SK-N-SH (cell line): ENCODE measurements at regions not wholly inside any gene's neighbourhood (a gene's known extent, or its start where the extent isn't known, plus 50 kb on each side); places are given as distances from the start of the nearest gene placed in this dataset.

ENCODE experiments used
- CTCF ChIA-PET: fragments of 300-600, 350-600 bp; formaldehyde crosslinking; extraction: SDS; loops from one replicate; lab custom pipeline; 2021; lab: Yijun Ruan, JAX
- POLR2A ChIA-PET: fragments of 350-600 bp; sonication (Branson Sonifier 250); formaldehyde crosslinking; extraction: SDS; loops from one replicate; lab custom pipeline; 2020; ENCODE audit warnings: antibody characterized with exemption, inconsistent platforms; lab: Yijun Ruan, JAX
- DNase-seq: peaks from one replicate; pipeline ENCODE4 v3.0.0; 2012
- H2AFZ ChIP-seq: fragments of 200-600 bp; sonication (generic); 2 replicates; pipeline ENCODE4 v1.8.1; 2016; ENCODE audit warnings: antibody characterized with exemption, mild to moderate bottlenecking, low read depth
- H3F3A ChIP-seq: fragments of 200-600 bp; sonication (generic); replicated peaks from 2 replicates; pipeline ENCODE3; 2016; ENCODE audit warnings: antibody characterized with exemption, mild to moderate bottlenecking; ENCODE audit not compliant: insufficient read depth
- H3K27ac ChIP-seq, 2 experiments: fragments of 200-500 bp in 1 of 2; fragments of 200-600 bp in 1 of 2; sonication (Bioruptor generic) in 1 of 2; sonication (generic), shearing (Covaris generic) in 1 of 2; 2 replicates each; pipeline versions ENCODE4 v1.5.1 to v1.6.1; 2014 to 2016; ENCODE audit warnings: low read depth in 2 of 2, inconsistent platforms in 1 of 2, low read length in 1 of 2, mild to moderate bottlenecking in 1 of 2, mixed read lengths in 1 of 2
- H3K27me3 ChIP-seq: fragments of 200-600 bp; sonication (generic), shearing (Covaris generic); 2 replicates; pipeline ENCODE4 v1.6.1; 2016; ENCODE audit warnings: mixed run types; ENCODE audit not compliant: insufficient read depth
- H3K36me3 ChIP-seq, 2 experiments: fragments of 200-500 bp in 1 of 2; fragments of 200-600 bp in 1 of 2; sonication (Bioruptor generic) in 1 of 2; sonication (generic) in 1 of 2; replicated peaks in 1 of 2; 2 replicates each; pipeline versions ENCODE3 to v1.5.1; 2014 to 2016; ENCODE audit warnings: low read length in 1 of 2, mild to moderate bottlenecking in 1 of 2; ENCODE audit not compliant: insufficient read depth in 2 of 2, control insufficient read depth in 1 of 2
- H3K4me1 ChIP-seq, 2 experiments: fragments of 200-500 bp in 1 of 2; fragments of 200-600 bp in 1 of 2; sonication (Bioruptor generic) in 1 of 2; sonication (generic), shearing (Covaris generic) in 1 of 2; 2 replicates each; pipeline versions ENCODE4 v1.5.1 to v1.6.1; 2014 to 2016; ENCODE audit warnings: low read depth in 1 of 2, low read length in 1 of 2, mixed run types in 1 of 2; ENCODE audit not compliant: insufficient read depth in 2 of 2, control insufficient read depth in 1 of 2
- H3K4me2 ChIP-seq: fragments of 200-600 bp; sonication (generic), shearing (Covaris generic); 2 replicates; pipeline ENCODE4 v1.6.1; 2017; ENCODE audit warnings: mixed run types
- H3K4me3 ChIP-seq, 2 experiments: fragments of 200-500 bp in 1 of 2; fragments of 200-600 bp in 1 of 2; sonication (Bioruptor generic) in 1 of 2; sonication (generic), shearing (Covaris generic) in 1 of 2; 2 replicates each; pipeline versions ENCODE4 v1.5.1 to v1.8.1; 2014 to 2016; ENCODE audit warnings: low read depth in 2 of 2, inconsistent platforms in 1 of 2, low read length in 1 of 2, mild to moderate bottlenecking in 1 of 2, mixed read lengths in 1 of 2, moderate library complexity in 1 of 2
- H3K79me2 ChIP-seq: fragments of 200-600 bp; sonication (generic); 2 replicates; pipeline ENCODE4 v1.8.1; 2017; ENCODE audit warnings: mild to moderate bottlenecking; ENCODE audit not compliant: insufficient read depth
- H3K9ac ChIP-seq: fragments of 200-600 bp; sonication (generic); 2 replicates; pipeline ENCODE4 v1.6.1; 2017; ENCODE audit warnings: mixed run types
- H3K9me2 ChIP-seq: fragments of 200-600 bp; sonication (generic); 2 replicates; pipeline ENCODE4 v1.6.1; 2017; ENCODE audit warnings: mixed run types
- H3K9me3 ChIP-seq: fragments of 200-600 bp; sonication (generic); 2 replicates; pipeline ENCODE4 v1.6.1; 2017; ENCODE audit warnings: mixed run types, mild to moderate bottlenecking, moderate library complexity
- H4K20me1 ChIP-seq: fragments of 200-600 bp; sonication (generic); 2 replicates; pipeline ENCODE4 v1.6.1; 2017; ENCODE audit warnings: mild to moderate bottlenecking, mixed run types; ENCODE audit not compliant: insufficient read depth
- CHD2 ChIP-seq: fragments of 150-350 bp; IDR thresholded peaks from 2 replicates; pipeline ENCODE4 v1.6.1; 2018; ENCODE audit warnings: low read length; ENCODE audit not compliant: partially characterized antibody
- CTCF ChIP-seq: fragments of 200-600 bp; sonication (generic); IDR thresholded peaks from 2 replicates; pipeline ENCODE4 v1.6.1; 2017; ENCODE audit warnings: antibody characterized with exemption, mild to moderate bottlenecking, moderate library complexity
- ELF1 ChIP-seq: IDR thresholded peaks from 2 replicates; pipeline ENCODE4 v1.4.0; 2012
- EP300 ChIP-seq, 2 experiments: IDR thresholded peaks; 2 replicates each; pipeline versions ENCODE4 v1.4.0 to v1.6.1; 2012; ENCODE audit warnings: borderline replicate concordance in 1 of 2, low read depth in 1 of 2, low read length in 1 of 2
- EZH2phosphoT487 ChIP-seq: fragments of 200-600 bp; sonication (generic); IDR thresholded peaks from 2 replicates; pipeline ENCODE4 v1.6.1; 2017; ENCODE audit warnings: low read depth, mixed run types, mild to moderate bottlenecking, antibody characterized with exemption, moderate library complexity, borderline replicate concordance
- FOXJ3 ChIP-seq: sonication (generic); formaldehyde crosslinking; IDR thresholded peaks from 2 replicates; pipeline ENCODE4 v1.5.1; 2020; ENCODE audit warnings: mild to moderate bottlenecking, missing genetic modification reagents
- FOXM1 ChIP-seq: IDR thresholded peaks from 2 replicates; pipeline ENCODE4 v1.4.0; 2012; ENCODE audit warnings: low read depth, mild to moderate bottlenecking
- GATA2 ChIP-seq: sonication (generic); formaldehyde crosslinking; IDR thresholded peaks from 2 replicates; pipeline ENCODE4 v1.5.0; 2020; ENCODE audit warnings: mild to moderate bottlenecking, missing genetic modification reagents
- IRF3 ChIP-seq: fragments of 150-350 bp; IDR thresholded peaks from 2 replicates; pipeline ENCODE4 v1.6.1; 2016; ENCODE audit warnings: mild to moderate bottlenecking, low read depth, low read length
- JUND ChIP-seq: IDR thresholded peaks from 2 replicates; pipeline ENCODE4 v1.4.0; 2012
- MEF2A ChIP-seq: IDR thresholded peaks from 2 replicates; pipeline ENCODE4 v1.4.0; 2012; ENCODE audit warnings: low read depth, borderline replicate concordance
- NFIC ChIP-seq: IDR thresholded peaks from 2 replicates; pipeline ENCODE4 v1.4.0; 2012; ENCODE audit warnings: borderline replicate concordance
- PBX3 ChIP-seq: IDR thresholded peaks from 2 replicates; pipeline ENCODE4; 2012
- RCOR1 ChIP-seq: fragments of 150-350 bp; IDR thresholded peaks from 2 replicates; pipeline ENCODE4 v1.6.1; 2017; ENCODE audit warnings: antibody characterized with exemption, low read length
- RFX5 ChIP-seq: IDR thresholded peaks from 2 replicates; pipeline ENCODE4 v1.6.1; 2012; ENCODE audit warnings: mild to moderate bottlenecking, improper control_type of control experiment, low read length
- RXRA ChIP-seq: IDR thresholded peaks from 2 replicates; pipeline ENCODE4 v1.4.0; 2012; ENCODE audit warnings: low read depth, mild to moderate bottlenecking, borderline replicate concordance
- SIN3A ChIP-seq: IDR thresholded peaks from 2 replicates; pipeline ENCODE4 v1.6.1; 2012; ENCODE audit warnings: low read depth, mild to moderate bottlenecking, low read length, moderate library complexity, borderline replicate concordance
- SMC3 ChIP-seq: IDR thresholded peaks from 2 replicates; pipeline ENCODE4 v1.6.1; 2012; ENCODE audit warnings: low read depth, low read length, improper control_type of control experiment
- TAF1 ChIP-seq: IDR thresholded peaks from 2 replicates; pipeline ENCODE4 v1.6.1; 2012; ENCODE audit warnings: low read depth, mild to moderate bottlenecking, low read length, moderate library complexity, borderline replicate concordance
- TCF12 ChIP-seq: IDR thresholded peaks from 2 replicates; pipeline ENCODE4 v1.4.0; 2012
- TEAD4 ChIP-seq: IDR thresholded peaks from 2 replicates; pipeline ENCODE4 v1.4.0; 2012; ENCODE audit warnings: mild to moderate bottlenecking, borderline replicate concordance; ENCODE audit not compliant: insufficient read depth
- USF1 ChIP-seq: IDR thresholded peaks from 2 replicates; pipeline ENCODE4 v1.4.0; 2012; ENCODE audit warnings: low read depth, borderline replicate concordance
- YY1 ChIP-seq: IDR thresholded peaks from 2 replicates; pipeline ENCODE4 v1.4.0; 2012; ENCODE audit warnings: low read depth, mild to moderate bottlenecking
- WGBS: methylation state at CpG from one replicate; pipeline ENCODE4 v1.1.6; 2017; ENCODE audit warnings: low lambda C conversion rate; 5-methylcytosine and 5-hydroxymethylcytosine counted together

- Histone ChIP-seq H3F3A (no peaks in the 10 kb centered on the region), H3K27me3 (no peaks in the 10 kb centered on the region), H3K9me3 (no peaks in the 10 kb centered on the region), H3K4me2 (no peak overlapping the region), H3K9ac (no peak overlapping the region), H3K4me3 (no peak overlapping the region), H4K20me1 (no peaks in the 10 kb centered on the region), H3K79me2 (no peaks in the 10 kb centered on the region), H3K27ac (no peak overlapping the region), H3K36me3 (no peaks in the 10 kb centered on the region), H3K4me1 (no peaks in the 10 kb centered on the region), H2AFZ (no peak overlapping the region), H3K9me2 (no peaks in the 10 kb centered on the region)
- 53% methylated on average over 2 of the region's 2 CpGs for WGBS
- no peak for TF ChIP-seq EZH2phosphoT487
- no peak for TF ChIP-seq EP300 (IDR thresholded peaks at IDR 0.05; ENCODE audit: borderline replicate concordance in 1 of 2, low read depth in 1 of 2, low read length in 1 of 2)
- TF ChIP-seq TAF1, result no peak
- TF ChIP-seq JUND, result no peak
- TF ChIP-seq RCOR1, result no peak
- no peak for TF ChIP-seq USF1
- TF ChIP-seq FOXM1, result no peak
- no peak for TF ChIP-seq TEAD4
- TF ChIP-seq TCF12, result no peak
- ChIA-PET POLR2A (no interaction called here), CTCF (interaction anchor here (1.7 kb wide), 1 partner anchor 21 kb away, joined by 6 read pairs; no protein-coding TSS in a partner anchor)
- DNase-seq, result no peak
Measured at GRCh38 chr3:81152156-81152555, 609.3 kb downstream of the GBE1 start.

GRCh38 chr3:81132995-81133394, 628.5 kb downstream of the GBE1 start:
- Histone ChIP-seq H4K20me1 (no peaks in the 10 kb centered on the region), H3F3A (no peaks in the 10 kb centered on the region), H3K4me2 (no peak overlapping the region), H3K27ac (no peak overlapping the region), H2AFZ (no peak overlapping the region), H3K27me3 (no peaks in the 10 kb centered on the region), H3K4me3 (no peak overlapping the region), H3K9ac (no peak overlapping the region), H3K9me3 (no peaks in the 10 kb centered on the region), H3K9me2 (no peaks in the 10 kb centered on the region), H3K79me2 (no peaks in the 10 kb centered on the region), H3K36me3 (no peaks in the 10 kb centered on the region)
- DNase-seq, result no peak
- WGBS, result 52% methylated on average over 1 of the region's 1 CpG
- ChIA-PET CTCF (no interaction called here), POLR2A (no interaction called here)
- no peak for TF ChIP-seq FOXM1
- TF ChIP-seq RCOR1, result no peak
- no peak for TF ChIP-seq RXRA
- TF ChIP-seq IRF3, result no peak
- no peak for TF ChIP-seq TAF1
- no peak for TF ChIP-seq NFIC
- no peak for TF ChIP-seq MEF2A
- no peak for TF ChIP-seq RFX5
- no peak for TF ChIP-seq FOXJ3 (CRISPR knock-in tag)
- no peak for TF ChIP-seq CHD2
- TF ChIP-seq ELF1, result no peak
- TF ChIP-seq PBX3, result no peak
- no peak for TF ChIP-seq GATA2 (CRISPR knock-in tag)
- TF ChIP-seq SMC3, result no peak
- no peak for TF ChIP-seq YY1
- TF ChIP-seq CTCF, result no peak
- TF ChIP-seq SIN3A, result no peak
- TF ChIP-seq, all 33 proteins: peak for 0
- H3K4me1 ChIP-seq, result no peaks in the 10 kb centered on the region
